HEK293 (cell line): ENCODE measurements at regions not wholly inside any gene's neighbourhood (a gene's known extent, or its start where the extent isn't known, plus 50 kb on each side); places are given as distances from the start of the nearest gene placed in this dataset.

Source experiments
- CTCF ChIA-PET: fragments of 350-600 bp; formaldehyde crosslinking; extraction: SDS; loops from one replicate; lab custom pipeline; 2021; ENCODE audit warnings: antibody characterized with exemption; lab: Yijun Ruan, JAX
- POLR2A ChIA-PET: fragments of 300-600 bp; formaldehyde crosslinking; extraction: SDS; loops from one replicate; lab custom pipeline; 2020; ENCODE audit warnings: antibody characterized with exemption, inconsistent platforms; lab: Yijun Ruan, JAX
- H3K27ac ChIP-seq: fragments of 200-500 bp; sonication (Bioruptor generic); 2 replicates; pipeline ENCODE4 v1.5.1; 2014; ENCODE audit warnings: low read depth, low read length, control low read depth, inconsistent platforms; ENCODE audit errors: extremely low read depth
- H3K36me3 ChIP-seq, 2 experiments: fragments of 200-500 bp in 1 of 2; sonication (Bioruptor generic) in 1 of 2; 1 replicate in 1 of 2; 2 replicates in 1 of 2; pipeline ENCODE4 v1.5.1; 2014 to 2017; ENCODE audit warnings: inconsistent platforms in 2 of 2, low read length in 2 of 2; ENCODE audit not compliant: control insufficient read depth in 2 of 2, insufficient read depth in 1 of 2
- H3K4me1 ChIP-seq: fragments of 200-500 bp; sonication (Bioruptor generic); 2 replicates; pipeline ENCODE4 v1.5.1; 2014; ENCODE audit warnings: mild to moderate bottlenecking, low read length, inconsistent platforms; ENCODE audit not compliant: control insufficient read depth, insufficient read depth
- H3K4me3 ChIP-seq: 2 replicates; pipeline ENCODE4 v1.5.1; 2011; ENCODE audit warnings: low read depth, mild to moderate bottlenecking, control low read depth, low read length, moderate library complexity
- H3K9me3 ChIP-seq: fragments of 200-500 bp; sonication (Bioruptor generic); 2 replicates; pipeline ENCODE4 v1.5.1; 2014; ENCODE audit warnings: low read depth, low read length, inconsistent platforms; ENCODE audit not compliant: control insufficient read depth, insufficient read depth
- ATF2 ChIP-seq: fragments of 450-650 bp; formaldehyde crosslinking; IDR thresholded peaks from 2 replicates; pipeline ENCODE4 v1.5.1; 2016; ENCODE audit warnings: missing biosample characterization, missing genetic modification characterization, low read depth
- EGR2 ChIP-seq: fragments of 450-650 bp; formaldehyde crosslinking; IDR thresholded peaks from 2 replicates; pipeline ENCODE4 v1.5.1; 2016; ENCODE audit warnings: low read depth, missing biosample characterization, missing genetic modification characterization
- GLI4 ChIP-seq: fragments of 450-650 bp; formaldehyde crosslinking; IDR thresholded peaks from 2 replicates; pipeline ENCODE4 v1.5.1; 2016; ENCODE audit warnings: missing biosample characterization, missing genetic modification characterization
- HOXC10 ChIP-seq: sonication (generic); formaldehyde crosslinking; IDR thresholded peaks from 2 replicates; pipeline ENCODE4 v1.8.1; 2023; ENCODE audit warnings: mild to moderate bottlenecking, missing genetic modification reagents
- SETDB1 ChIP-seq: IDR thresholded peaks from one replicate; pipeline ENCODE4 v1.6.1; 2017; ENCODE audit warnings: mild to moderate bottlenecking, low read length, moderate library complexity, mixed read lengths; ENCODE audit not compliant: insufficient read length
- ZBTB21 ChIP-seq: fragments of 450-650 bp; formaldehyde crosslinking; IDR thresholded peaks from 2 replicates; pipeline ENCODE4 v1.5.1; 2017; ENCODE audit warnings: missing biosample characterization, missing genetic modification characterization
- ZBTB44 ChIP-seq: fragments of 450-650 bp; IDR thresholded peaks from 2 replicates; pipeline ENCODE4 v1.5.1; 2018; ENCODE audit warnings: missing biosample characterization, mild to moderate bottlenecking, missing genetic modification characterization
- ZBTB49 ChIP-seq: fragments of 450-650 bp; formaldehyde crosslinking; IDR thresholded peaks from 2 replicates; pipeline ENCODE4 v1.5.1; 2016; ENCODE audit warnings: missing biosample characterization, missing genetic modification characterization, low read depth
- ZFP41 ChIP-seq: fragments of 450-650 bp; formaldehyde crosslinking; IDR thresholded peaks from 2 replicates; pipeline ENCODE4 v1.5.1; 2016; ENCODE audit warnings: missing biosample characterization, missing genetic modification characterization, borderline replicate concordance
- ZNF132 ChIP-seq: fragments of 450-650 bp; formaldehyde crosslinking; IDR thresholded peaks from 2 replicates; pipeline ENCODE4 v1.5.1; 2017; ENCODE audit warnings: missing biosample characterization, missing genetic modification characterization, borderline replicate concordance
- ZNF157 ChIP-seq: fragments of 450-650 bp; formaldehyde crosslinking; IDR thresholded peaks from 2 replicates; pipeline ENCODE4 v1.5.1; 2016; ENCODE audit warnings: missing biosample characterization, missing genetic modification characterization
- ZNF169 ChIP-seq: fragments of 450-650 bp; formaldehyde crosslinking; IDR thresholded peaks from 2 replicates; pipeline ENCODE4 v1.5.1; 2016; ENCODE audit warnings: missing biosample characterization, missing genetic modification characterization
- ZNF274 ChIP-seq, 2 experiments: fragments of 200-500 bp in 1 of 2; fragments of 450-650 bp in 1 of 2; sonication (Bioruptor generic) in 1 of 2; formaldehyde crosslinking in 1 of 2; IDR thresholded peaks; 2 replicates each; pipeline versions ENCODE4 v1.5.1 to v1.6.1; 2014 to 2016; ENCODE audit warnings: borderline replicate concordance in 1 of 2, inconsistent platforms in 1 of 2, low read length in 1 of 2, missing biosample characterization in 1 of 2, missing genetic modification characterization in 1 of 2
- ZNF341 ChIP-seq: fragments of 450-650 bp; formaldehyde crosslinking; IDR thresholded peaks from 2 replicates; pipeline ENCODE4; 2016; ENCODE audit warnings: low read depth, missing biosample characterization, missing genetic modification characterization
- ZNF391 ChIP-seq: fragments of 450-650 bp; formaldehyde crosslinking; IDR thresholded peaks from 2 replicates; pipeline ENCODE4 v1.5.1; 2016; ENCODE audit warnings: low read depth, missing biosample characterization, missing genetic modification characterization, borderline replicate concordance
- ZNF404 ChIP-seq: fragments of 450-650 bp; formaldehyde crosslinking; IDR thresholded peaks from 2 replicates; pipeline ENCODE4 v1.5.1; 2017; ENCODE audit warnings: missing biosample characterization, missing genetic modification characterization
- ZNF426 ChIP-seq: fragments of 450-650 bp; formaldehyde crosslinking; IDR thresholded peaks from 2 replicates; pipeline ENCODE4 v1.5.1; 2017; ENCODE audit warnings: missing biosample characterization, missing genetic modification characterization, mild to moderate bottlenecking, inconsistent platforms, moderate library complexity
- ZNF529 ChIP-seq: fragments of 450-650 bp; formaldehyde crosslinking; IDR thresholded peaks from 2 replicates; pipeline ENCODE4 v1.5.1; 2017; ENCODE audit warnings: missing genetic modification characterization, missing biosample characterization; ENCODE audit not compliant: insufficient replicate concordance
- ZNF596 ChIP-seq: fragments of 450-650 bp; IDR thresholded peaks from 2 replicates; pipeline ENCODE4 v1.5.0; 2018; ENCODE audit warnings: missing biosample characterization, mild to moderate bottlenecking, missing genetic modification characterization, moderate library complexity
- ZNF837 ChIP-seq: fragments of 450-650 bp; formaldehyde crosslinking; IDR thresholded peaks from 2 replicates; pipeline ENCODE4 v1.5.1; 2016; ENCODE audit warnings: missing biosample characterization, missing genetic modification characterization
- ZSCAN18 ChIP-seq: fragments of 450-650 bp; formaldehyde crosslinking; IDR thresholded peaks from 2 replicates; pipeline ENCODE4 v1.5.1; 2016; ENCODE audit warnings: missing biosample characterization, missing genetic modification characterization
- ZSCAN30 ChIP-seq: fragments of 450-650 bp; IDR thresholded peaks from 2 replicates; pipeline ENCODE4 v1.5.1; 2018; ENCODE audit warnings: missing biosample characterization, mild to moderate bottlenecking, missing genetic modification characterization, moderate library complexity

GRCh38 chr12:91681751-91682150, 463.9 kb downstream of the BTG1 start:
- H3K36me3 ChIP-seq = no peaks in the 10 kb centered on the region
- TF ChIP-seq ZNF169 (tag by site-specific recombination) = no peak
- no peak for TF ChIP-seq ZNF404 (tag by site-specific recombination)
- TF ChIP-seq ZNF391 (tag by site-specific recombination) = no peak
- no peak for TF ChIP-seq ZNF426
- no peak for TF ChIP-seq HOXC10 (CRISPR knock-in tag)
- no peak for TF ChIP-seq ZNF274 (IDR thresholded peaks at IDR 0.05; ENCODE audit: low read length)
- no peak for TF ChIP-seq ZNF274 (tag by site-specific recombination; IDR thresholded peaks at IDR 0.05; ENCODE audit: borderline replicate concordance)
- TF ChIP-seq ZNF596 (tag by site-specific recombination) = no peak
- TF ChIP-seq ZBTB49 = no peak
- TF ChIP-seq ZBTB44 (tag by site-specific recombination) = no peak
- TF ChIP-seq ZBTB21 (tag by site-specific recombination) = no peak
- TF ChIP-seq ZFP41 (tag by site-specific recombination) = no peak
- H3K9me3 ChIP-seq = no peaks in the 10 kb centered on the region
- H3K4me1 ChIP-seq = no peaks in the 10 kb centered on the region
- no peak overlapping the region for H3K27ac ChIP-seq
- POLR2A ChIA-PET = no interaction called here
- H3K4me3 ChIP-seq = no peak overlapping the region
- CTCF ChIA-PET = interaction anchor here (0.6 kb wide), 1 partner anchor 981 kb away, joined by 4 read pairs; no protein-coding TSS in a partner anchor

- Histone ChIP-seq H3K4me1 (no peaks in the 10 kb centered on the region), H3K4me3 (no peak overlapping the region), H3K36me3 (no peaks in the 10 kb centered on the region), H3K9me3 (no peaks in the 10 kb centered on the region), H3K27ac (no peak overlapping the region)
- ChIA-PET POLR2A (no interaction called here), CTCF (interaction anchor here (0.6 kb wide), 1 partner anchor 982 kb away, joined by 4 read pairs; no protein-coding TSS in a partner anchor)
- TF ChIP-seq ZNF529 (tag by site-specific recombination) (no peak), ZNF341 (no peak), GLI4 (tag by site-specific recombination) (no peak), ZNF132 (tag by site-specific recombination) (no peak)
Measured at GRCh38 chr12:91680864-91681263, 464.8 kb downstream of the BTG1 start.

- Histone ChIP-seq H3K4me1 (no peaks in the 10 kb centered on the region), H3K27ac (no peak overlapping the region), H3K9me3 (no peaks in the 10 kb centered on the region), H3K4me3 (no peak overlapping the region), H3K36me3 (no peaks in the 10 kb centered on the region)
- ChIA-PET POLR2A (no interaction called here), CTCF (no interaction called here)
- no peak for TF ChIP-seq ZSCAN30 (tag by site-specific recombination)
- TF ChIP-seq EGR2 = no peak
- TF ChIP-seq ATF2 (tag by site-specific recombination) = no peak
- TF ChIP-seq SETDB1 = no peak
- TF ChIP-seq ZNF837 = no peak
- TF ChIP-seq ZSCAN18 = no peak
- no peak for TF ChIP-seq ZNF157 (tag by site-specific recombination)
Measured at GRCh38 chr12:91677556-91677955, 468.1 kb downstream of the BTG1 start.
